Activated CD4-positive, alpha-beta T cell treated with anti-CD3 and anti-CD28 coated beads, Interleukin-2, amount 50 U/mL, for 1 hour (primary cell): ENCODE measurements at regions not wholly inside any gene's neighbourhood (a gene's known extent, or its start where the extent isn't known, plus 50 kb on each side); places are given as distances from the start of the nearest gene placed in this dataset.

Experiments used
- DNase-seq: peaks from one replicate; pipeline ENCODE4 v3.0.0-alpha.2; 2020

DNA sequence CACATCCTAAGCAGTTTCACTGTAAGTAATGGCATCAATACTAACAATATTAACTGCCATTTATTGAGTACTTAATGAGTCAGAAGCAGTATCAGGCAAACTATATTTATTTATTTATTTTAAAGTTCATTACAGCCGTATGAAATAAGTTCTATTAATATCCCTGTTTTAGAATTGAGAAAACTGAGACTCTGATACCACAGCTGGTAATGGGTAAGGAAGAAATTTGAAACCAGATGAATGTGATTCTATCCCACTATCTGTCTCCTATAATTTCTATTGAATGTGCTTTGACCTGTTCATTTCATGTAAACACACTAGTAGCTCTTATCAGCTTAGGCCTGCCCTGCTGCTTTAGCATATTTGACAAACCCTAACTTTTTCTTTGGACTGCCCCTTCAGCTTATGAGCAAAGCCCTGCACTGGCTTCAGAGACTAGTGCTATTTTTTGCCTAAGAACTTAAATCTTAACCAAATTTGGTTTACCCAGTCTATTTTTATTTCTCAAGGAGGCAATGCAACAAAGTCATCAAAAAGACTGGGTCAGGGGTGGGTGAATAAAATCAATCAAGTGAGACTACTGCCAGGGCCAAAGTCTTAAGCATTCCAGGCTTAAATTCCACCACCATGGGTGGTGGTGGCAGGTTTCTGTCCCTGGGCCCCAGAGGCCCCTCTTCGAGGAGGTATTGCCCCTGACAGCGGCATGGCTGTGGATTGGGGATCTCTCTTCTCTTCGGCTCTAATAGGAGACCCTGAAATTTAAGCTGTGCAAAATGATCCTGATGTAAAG is 143.4 kb downstream of the DLEU7 start:
- DNase-seq, result no peak

DNA sequence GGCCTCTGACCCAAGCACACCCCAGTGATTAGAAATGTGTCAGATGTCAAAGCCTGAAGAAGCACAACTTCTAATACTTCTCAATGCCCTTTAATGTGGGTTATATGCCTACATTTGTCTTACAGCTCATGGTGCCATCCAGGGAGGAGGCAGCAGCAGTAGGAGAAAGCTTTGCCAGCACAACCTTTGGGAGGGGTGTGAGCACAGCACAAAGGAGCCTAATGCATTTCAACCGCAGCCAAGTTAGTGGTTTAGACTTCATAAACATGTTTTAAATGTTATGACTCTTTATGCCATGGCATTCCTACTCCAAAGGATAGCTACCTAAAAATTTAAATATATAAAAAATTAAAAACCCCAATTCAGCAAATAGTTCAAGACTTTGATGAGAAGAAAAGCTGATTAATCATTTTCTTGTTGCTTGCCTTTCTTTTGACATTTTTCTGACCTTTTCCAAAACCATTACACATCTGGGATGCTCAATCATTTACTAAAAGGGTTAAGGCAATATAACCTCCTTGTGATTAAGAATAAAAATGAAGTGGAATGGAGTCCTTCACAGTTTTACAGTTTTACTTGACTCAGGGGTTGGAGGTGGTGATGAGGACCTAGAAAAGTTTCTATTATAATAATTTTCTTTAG is 142.7 kb downstream of the DLEU7 start:
- DNase-seq, result no peak

DNA sequence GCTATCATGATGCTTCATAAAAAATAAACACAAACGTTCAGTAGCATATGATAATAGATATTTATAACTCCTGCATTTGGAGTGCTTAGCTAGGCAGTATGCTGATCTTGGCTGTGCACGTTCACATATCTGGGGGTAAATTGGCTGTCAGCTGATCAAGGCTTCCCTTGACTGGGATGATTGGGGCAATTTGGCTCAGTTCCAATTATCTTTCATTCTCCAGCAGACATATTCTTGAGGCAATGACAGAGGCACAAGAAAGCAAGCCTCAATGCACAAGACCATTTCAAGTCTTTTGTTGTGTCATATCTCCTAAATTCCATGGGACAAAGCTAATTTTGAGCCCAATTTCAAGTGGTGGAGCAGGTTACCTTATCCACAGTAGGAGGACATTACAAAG is 142.0 kb downstream of the DLEU7 start:
- no peak for DNase-seq

DNA sequence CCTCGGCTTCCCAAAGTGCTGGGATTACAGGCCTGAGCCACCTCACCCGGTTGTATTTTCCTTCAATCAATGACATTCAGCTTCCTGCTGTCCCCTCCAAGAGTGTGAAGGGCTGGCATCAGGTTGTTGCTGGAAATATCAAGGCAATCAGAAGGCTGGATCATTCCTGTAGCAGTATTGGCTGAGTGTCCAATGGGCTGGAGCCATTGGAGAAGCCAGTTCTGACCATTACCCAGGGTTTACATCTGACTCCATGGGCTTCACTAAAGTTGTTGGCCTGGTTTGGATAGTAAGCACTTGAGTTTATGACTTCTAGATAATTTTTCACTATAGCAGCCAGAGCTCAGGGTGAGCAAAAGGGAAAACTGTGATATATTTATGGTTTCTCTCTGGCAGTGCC is 137.0 kb downstream of the DLEU7 start:
- no peak for DNase-seq

DNA sequence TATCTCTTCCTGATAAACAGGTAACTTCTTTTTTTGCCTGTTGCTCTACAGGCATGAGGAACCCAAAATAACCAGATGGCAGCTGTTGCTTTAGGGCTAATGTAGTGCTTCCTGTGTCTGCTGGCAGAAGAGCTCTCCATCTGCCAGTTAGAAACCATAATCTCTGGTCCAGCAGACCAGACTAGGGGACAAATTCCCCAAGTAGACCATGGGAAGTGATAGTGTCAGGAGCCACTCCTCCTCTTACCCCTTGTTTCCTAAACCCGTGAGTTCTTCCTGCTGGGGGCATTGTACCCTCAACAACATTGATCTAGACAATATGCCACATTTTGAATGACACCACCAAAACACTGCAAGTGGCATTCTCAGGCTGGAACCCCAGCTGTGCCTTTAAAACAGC is 135.9 kb downstream of the DLEU7 start:
- DNase-seq, result no peak

DNA sequence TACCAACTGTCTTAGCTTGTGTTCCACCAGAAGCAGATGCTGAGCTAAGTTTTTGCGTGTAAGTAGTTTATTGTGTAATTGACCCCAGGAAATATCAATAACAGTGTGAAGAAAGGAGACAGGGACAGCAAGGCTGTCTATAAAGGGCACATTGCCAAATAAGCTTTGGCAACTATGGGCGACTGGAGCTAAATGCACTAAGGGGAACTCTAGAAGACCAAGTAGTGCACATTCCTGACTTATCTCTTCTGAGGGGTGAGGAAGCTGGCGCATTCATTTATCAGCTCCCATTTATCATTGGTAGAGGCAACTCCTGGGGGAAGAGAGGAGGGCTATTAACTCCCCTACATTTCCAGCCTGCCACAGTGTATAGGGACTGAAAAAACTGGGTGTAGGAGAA is 135.0 kb downstream of the DLEU7 start:
- no peak for DNase-seq

DNA sequence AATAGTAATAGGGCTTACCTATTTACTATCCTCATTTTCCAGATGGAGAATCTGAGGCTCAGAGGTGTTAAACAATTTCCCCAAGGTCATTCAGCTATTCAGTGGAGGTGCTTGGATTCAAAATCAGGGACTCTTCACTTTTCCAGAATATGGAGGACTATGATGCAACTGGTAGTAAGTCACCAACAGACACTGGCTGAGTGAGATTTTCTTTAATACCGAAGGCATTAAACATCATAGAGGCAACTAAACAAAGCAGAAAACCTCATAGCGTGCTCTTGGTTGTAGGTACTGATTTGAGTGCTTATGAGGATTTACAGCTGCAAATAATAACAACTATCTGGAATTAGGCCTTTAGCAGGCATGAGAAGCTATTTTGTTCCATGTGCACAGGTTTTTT is 134.4 kb downstream of the DLEU7 start:
- no peak for DNase-seq

DNA sequence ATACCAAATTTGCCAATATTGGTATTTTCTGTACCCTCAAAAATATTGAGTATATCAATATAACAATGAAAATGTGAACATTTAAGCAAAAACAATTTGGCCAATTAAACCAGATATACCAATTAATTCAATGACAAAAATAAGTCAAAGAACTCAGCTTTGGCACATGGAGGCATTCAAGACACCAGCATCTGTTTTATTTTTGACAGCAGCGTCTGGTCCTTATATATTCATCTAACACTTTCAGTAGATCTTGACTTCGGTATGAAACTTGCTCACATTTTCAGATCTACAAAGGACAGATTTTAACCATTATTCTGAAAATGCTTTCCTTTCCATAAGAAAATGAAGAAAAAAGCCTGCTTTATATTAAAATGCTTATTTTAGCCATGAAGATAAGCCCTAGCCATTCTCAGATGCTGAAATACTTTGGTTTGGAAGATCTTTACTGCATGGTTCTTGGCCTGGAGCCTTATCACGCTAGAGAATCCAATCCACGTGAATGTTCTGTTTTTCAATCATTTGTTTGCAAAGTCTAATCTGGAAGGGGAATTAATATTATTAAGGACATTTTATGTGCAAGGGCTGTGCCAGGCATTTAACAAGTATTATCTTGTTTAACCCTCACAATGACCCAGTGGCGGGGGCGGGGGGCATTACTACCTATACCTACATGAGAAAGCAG is 132.2 kb downstream of the DLEU7 start:
- DNase-seq, result no peak

DNA sequence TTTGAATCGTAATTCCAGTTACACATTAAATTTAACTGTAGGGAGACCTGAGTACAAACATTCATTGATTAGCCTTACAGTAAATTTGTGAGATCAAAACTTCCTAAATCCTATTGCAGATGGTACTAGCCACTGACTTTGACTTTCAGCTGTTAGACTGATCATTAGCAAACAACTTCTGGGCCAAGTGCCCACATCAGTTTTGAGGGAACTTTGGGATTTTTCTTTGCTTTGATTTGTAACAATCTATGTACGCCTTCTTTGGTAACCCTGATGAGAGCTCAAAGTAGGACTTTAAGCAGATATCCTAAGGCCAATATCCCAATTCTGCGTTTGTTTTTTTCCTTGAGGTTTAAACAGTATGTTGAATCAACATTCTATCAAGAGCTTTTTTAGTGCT is 131.5 kb downstream of the DLEU7 start:
- DNase-seq, result no peak

DNA sequence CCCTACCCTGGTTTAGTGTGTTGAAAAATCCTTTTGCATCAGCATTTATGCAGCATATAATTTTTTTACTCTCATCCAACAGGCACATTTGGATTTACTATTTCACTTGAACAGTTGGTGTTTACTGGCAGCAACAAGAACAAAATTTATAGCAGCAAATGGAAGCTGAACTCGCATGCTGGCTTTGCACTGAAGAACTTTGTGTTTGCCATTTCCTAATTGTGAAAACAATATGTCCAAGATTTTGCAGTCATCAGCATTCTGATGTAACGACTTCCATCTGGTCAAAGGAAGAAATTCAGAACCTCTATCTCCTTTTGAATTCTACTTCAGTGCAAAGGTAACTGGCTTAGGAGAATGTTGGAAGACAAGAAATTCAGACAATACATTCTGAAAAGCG is 131.0 kb downstream of the DLEU7 start:
- no peak for DNase-seq

DNA sequence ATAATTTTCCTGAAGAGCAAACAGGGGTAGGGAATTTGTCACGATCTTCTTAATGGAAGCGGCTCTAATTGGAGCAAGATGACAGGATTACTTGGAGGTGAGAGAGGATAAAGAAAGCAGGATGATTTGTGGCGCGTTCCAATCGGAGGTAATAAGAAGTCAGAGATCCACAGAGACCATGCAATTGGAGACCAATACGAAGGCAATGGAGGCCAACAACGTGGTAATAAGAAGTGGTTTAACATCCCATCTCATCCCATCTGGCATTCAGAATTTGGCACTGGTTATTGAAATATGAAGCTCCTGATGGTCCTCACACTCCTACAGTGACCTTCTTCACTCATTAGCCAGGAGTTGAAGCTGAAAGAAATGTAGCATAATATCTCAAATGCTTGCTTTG is 130.6 kb downstream of the DLEU7 start:
- DNase-seq, result no peak

DNA sequence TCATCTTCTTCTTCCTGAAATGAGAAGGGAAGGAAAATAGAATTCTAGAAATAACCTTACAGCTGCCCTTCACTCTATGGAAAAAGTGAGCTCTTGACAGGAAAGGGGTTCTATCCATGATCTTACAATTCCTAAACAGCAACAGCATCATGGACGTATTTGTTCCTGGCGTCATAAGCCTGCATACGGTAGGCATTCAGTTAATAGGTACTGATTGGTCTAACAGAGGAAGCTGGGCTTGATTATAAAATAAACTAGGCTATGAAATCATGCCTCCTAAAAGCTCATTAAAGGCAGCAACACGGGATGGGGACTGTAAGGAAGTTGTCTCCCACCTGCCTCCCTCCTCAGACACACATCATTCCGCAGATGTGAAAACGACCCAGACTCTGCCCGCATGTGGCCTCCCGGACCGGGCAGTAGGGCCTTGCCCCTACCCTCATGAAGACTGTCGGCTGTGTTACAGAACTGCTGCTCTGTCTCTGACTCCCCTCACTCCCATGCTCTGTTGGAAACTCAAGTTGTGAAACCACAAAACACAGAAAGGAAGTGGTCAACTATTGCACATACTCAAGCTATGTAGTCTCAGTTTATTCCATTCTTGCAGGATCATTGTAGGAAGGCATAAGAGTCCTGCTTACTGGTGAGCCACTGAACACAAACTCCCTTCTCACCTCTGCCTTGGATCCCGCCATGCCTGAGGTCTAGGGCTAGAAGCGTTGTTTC is 129.8 kb downstream of the DLEU7 start:
- no peak for DNase-seq

DNA sequence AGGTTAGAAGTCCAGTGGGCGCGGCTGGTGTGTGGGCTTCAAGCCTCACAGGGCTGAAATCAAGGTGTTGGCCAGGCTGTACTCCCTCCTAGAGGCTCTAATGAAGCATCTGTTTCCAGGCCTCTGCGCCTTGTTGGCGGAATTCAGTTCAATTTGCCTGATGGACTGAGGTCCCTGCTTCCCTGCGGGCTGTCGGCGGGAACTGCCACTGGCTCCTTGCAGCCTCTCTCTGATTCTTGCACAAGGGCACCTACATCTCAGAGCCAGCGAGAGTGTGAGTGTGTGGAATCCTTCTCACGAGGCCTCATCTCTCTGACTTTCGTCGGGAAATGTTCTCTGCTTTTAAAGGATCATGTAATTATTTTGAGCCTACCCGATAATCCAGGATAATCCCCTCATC is 128.6 kb downstream of the DLEU7 start:
- DNase-seq, result no peak

DNA sequence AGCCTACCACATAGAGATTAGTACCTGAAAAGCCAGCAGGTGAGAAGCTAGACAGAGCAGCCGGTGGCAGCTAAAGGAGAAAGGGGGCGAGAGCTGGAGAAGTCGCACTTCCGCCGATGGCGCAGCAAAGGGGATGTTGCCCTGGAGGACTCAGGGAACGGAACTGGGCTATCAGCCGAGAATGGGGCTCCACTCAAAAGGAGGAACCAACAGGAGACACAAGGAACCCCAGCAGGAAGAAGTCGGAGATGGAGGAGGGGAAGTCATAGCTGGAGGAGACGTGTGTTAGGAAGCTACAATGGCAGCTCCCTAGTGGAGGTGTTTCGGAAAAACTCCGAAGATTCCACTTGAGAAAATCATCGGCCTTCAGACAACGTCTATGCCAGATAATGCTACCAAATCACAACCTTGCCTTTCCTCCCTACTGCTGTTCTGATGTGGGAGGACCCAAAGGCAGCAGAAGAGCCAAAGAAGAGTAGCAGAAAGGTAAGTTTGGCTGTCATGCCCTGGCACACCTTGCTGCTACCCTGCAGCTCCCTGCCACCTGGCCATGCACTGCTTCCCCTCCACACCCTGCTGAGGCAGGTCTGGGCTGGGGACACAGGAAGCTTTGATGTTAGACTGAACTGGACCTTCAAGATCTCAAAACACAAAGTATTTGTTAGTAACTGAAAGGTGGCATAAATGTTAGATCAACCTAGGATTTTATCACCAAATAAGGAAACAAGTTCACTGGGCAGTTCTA is 127.9 kb downstream of the DLEU7 start:
- no peak for DNase-seq

DNA sequence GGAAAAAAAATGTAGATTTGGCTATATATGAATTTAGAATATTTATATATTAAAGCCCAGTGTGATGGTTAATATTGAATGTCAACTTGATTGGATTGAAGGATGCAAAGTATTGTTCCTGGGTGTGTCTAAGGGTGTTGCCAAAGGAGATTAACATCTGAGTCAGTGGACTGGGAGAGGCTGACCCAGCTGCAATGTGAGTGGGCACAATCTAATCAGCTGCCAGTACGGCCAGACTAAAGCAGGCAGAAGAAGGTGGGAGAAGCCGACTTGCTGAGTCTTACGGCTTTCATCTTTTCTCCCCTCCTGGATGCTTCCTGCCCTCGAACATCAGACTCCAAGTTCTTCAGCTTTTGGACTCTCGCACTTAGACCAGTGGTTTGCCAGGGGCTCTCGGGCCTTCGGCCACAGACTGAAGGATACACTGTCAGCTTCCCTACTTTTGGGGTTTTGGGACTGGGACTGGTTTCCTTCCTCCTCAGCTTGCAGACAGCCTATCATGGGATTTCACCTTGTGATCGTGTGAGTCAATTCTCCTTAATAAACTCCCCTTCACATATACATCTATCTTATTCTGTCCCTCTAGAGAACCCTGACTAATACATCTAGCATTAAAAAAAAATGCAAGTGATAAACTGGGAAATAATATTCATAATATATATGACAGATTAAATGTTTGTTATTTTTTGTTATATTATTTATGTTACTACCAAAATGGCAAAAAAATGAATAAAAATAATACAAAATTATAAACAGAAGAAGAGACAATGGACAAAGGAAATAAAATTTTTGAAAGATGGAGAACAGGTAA is 122.4 kb downstream of the DLEU7 start:
- DNase-seq, result no peak

DNA sequence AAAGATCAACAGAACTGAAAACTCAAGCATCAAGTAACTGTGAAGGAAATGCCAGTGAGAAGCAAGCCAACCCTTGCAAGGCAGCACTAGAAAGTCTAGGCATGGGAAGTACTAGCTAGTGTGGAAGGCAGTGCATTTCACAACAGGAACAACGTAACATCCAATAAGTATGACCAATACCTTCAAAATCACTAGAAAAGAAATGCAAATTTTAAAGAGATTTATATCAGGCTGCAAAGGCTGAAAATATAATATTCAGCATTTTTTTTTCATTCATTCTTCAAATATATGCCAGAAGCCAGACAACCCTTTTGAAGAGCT is 121.9 kb downstream of the DLEU7 start:
- no peak for DNase-seq

DNA sequence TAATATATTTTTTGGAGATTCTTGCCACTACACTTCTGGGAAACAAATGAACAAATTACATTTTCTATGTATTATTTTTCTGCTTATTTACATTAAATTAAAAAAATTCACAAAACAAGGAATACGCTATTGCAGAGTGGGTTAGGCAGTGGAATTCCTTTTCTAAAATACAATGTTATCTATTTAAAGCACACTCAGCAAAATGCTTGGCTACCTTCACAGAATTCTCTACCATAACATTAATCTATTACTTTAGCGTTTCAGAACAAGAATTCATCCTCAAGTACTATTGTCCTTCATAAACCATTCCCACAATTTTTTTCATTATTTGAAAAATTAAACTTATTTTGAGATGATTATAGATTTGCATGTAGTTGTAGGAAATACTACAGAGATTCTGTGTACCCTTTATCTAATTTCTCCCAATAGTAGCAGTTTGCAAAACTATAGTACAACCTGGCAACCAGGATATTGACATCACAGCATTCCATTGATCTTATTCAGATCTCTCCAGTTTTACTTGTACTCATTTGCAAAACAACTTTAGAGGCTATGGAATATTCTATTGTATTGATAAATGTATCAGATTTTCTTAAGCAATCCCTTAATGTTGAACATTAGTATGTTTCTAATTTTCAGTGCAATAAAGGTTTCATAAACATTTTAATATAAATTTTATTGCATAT is 120.9 kb downstream of the DLEU7 start:
- no peak for DNase-seq

DNA sequence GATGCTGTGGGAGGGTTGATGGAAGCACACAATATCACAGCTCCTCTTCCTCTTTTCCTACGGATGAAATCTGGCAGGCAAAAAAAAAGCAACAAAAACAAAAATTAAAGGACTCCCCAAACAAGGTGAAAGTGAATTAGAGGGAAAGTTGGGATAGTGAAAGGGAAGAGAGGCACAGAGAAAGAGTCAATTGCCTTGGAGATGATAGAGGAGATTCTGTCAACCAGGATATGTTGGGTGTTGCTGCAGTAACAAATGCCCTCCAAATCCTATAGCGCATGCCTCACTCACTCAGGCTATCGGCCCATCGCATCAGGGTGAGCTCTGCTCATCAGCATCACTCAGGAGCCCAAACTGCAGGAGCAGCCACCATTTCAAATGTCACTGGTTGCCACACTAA is 119.1 kb downstream of the DLEU7 start:
- DNase-seq, result no peak

DNA sequence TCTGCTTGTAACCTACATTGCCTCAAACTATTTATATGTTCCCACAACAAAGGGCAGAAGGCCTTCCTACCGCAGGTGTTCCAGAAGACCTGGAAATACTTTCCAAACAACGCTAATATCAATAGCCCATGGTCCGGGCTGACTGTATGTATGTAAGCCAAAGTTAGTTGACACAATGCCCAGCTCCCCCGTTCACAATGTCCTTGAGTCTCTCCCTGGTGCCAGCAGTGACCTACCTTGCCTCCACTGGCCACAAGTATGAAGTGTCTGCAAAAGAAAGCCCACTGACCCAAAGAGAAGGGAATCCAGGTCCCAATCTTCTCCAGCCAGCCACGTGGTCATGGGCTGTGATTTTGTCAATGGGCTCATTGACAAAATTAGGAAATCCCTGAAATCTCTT is 118.6 kb downstream of the DLEU7 start:
- DNase-seq, result no peak

DNA sequence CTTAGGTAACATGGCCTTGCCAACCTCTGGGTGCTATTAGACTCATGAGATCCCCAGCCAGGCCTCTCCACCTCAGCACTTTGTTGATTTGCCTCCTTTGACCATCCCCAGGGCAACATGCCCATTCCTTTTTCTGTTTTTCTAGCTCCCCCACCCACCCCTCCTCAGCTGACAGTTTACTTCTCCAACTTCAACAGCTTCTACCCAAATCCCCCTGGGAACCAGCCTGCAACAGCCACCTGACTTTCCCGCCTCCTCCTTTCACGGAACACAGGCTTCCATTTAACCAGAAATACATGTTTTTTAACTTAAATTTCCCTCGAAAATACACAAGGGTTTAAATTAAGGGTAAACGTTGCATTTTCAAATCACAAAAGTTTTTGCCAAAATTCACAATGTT is 117.3 kb downstream of the DLEU7 start:
- DNase-seq, result no peak

DNA sequence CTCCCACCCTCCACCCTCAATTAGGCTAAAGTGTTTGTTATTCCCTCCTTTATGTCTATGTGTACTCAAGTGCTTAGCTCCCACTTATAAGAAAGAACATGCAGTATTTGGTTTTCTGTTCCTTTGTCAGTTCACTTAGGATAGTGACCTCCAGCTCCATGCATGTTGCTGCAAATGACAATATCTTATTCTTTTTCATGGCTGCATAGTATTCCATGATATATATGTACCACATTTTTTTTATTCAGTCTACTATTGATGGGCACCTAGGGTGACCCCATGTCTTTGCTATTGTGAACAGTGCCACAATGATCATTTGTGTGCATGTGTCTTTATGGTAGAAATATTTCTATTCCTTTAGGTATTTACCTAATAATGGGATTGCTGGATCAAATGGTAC is 114.3 kb downstream of the DLEU7 start:
- no peak for DNase-seq
